ENCODE measurements at regions not wholly inside any gene's neighbourhood (a gene's known extent, or its start where the extent isn't known, plus 50 kb on each side); places are given as distances from the start of the nearest gene placed in this dataset.

GRCh38 chr14:101069228-101069549, 165.7 kb upstream of the RTL1 start:
- H3K4me2 ChIP-seq (ENCODE audit: insufficient read depth, low read length) = no peak overlapping the region
- TF ChIP-seq POLR2A (IDR thresholded peaks at IDR 0.05; ENCODE audit: low read depth, low read length) (peak; percentile 28), CTCF (IDR thresholded peaks at IDR 0.05; ENCODE audit: extremely low read depth in 1 of 2, insufficient read depth in 1 of 2, low read depth in 1 of 2, low read length in 2 of 2) (no peak)
- no peaks in the 10 kb centered on the region for H3K27me3 ChIP-seq (ENCODE audit: control insufficient read depth in 2 of 2, insufficient read depth in 2 of 2, low read length in 2 of 2)
- H3K27ac ChIP-seq (ENCODE audit: insufficient read depth, low read depth, low read length) = no peak overlapping the region
- H3K4me3 ChIP-seq (replicated peaks in 1 of 3; ENCODE audit: insufficient read depth in 1 of 3, low read depth in 1 of 3, low read length in 3 of 3) = no peak overlapping the region
- H4K20me1 ChIP-seq (replicated peaks; ENCODE audit: control insufficient read depth, extremely low read depth, insufficient read depth, low read length) = no peaks in the 10 kb centered on the region
- peaks cover 0 to 5% of the 10 kb centered on the region in 2 experiments for H3K36me3 ChIP-seq (ENCODE audit: control insufficient read depth in 2 of 2, extremely low read depth in 1 of 2, insufficient read depth in 2 of 2, low read length in 2 of 2)
- H3K9me1 ChIP-seq (replicated peaks; ENCODE audit: control insufficient read depth, extremely low read depth, insufficient read depth, low read length) = no peaks in the 10 kb centered on the region
- intact Hi-C loops (cut with micrococcal nuclease) (loop anchor here (10.0 kb wide), 1 partner anchor 684 kb away; no protein-coding TSS in a partner anchor), dilution Hi-C loops (cut with MboI; ENCODE audit: extremely low pct_ligation_motif_present, low sequenced_read_pairs) (no loop called here)
- ChIA-PET CTCF (interaction anchor here (1.0 kb wide), 1 partner anchor 170 kb away, joined by 3 read pairs; no protein-coding TSS in a partner anchor), POLR2A (no interaction called here)
- no peaks in the 10 kb centered on the region for H3K79me2 ChIP-seq (ENCODE audit: control insufficient read depth, insufficient read depth, low read length)
- peaks cover 41% of the 10 kb centered on the region for H3K4me1 ChIP-seq (ENCODE audit: control insufficient read depth, extremely low read depth, insufficient read depth, low read length)
- H3K9ac ChIP-seq (replicated peaks; ENCODE audit: extremely low read depth, insufficient read depth, low read length) = no peak overlapping the region
- H2AFZ ChIP-seq (ENCODE audit: low read depth, low read length) = no peak overlapping the region
- FAIRE-seq (peak; percentile 58), DNase-seq (ENCODE audit: low read depth, low spot score) (peak; percentile 44)
- BruUV-seq (replicated peaks) = no TSS peak
- no peaks in the 10 kb centered on the region for H3K9me3 ChIP-seq (replicated peaks; ENCODE audit: control insufficient read depth, insufficient read depth, low read length)

DNA sequence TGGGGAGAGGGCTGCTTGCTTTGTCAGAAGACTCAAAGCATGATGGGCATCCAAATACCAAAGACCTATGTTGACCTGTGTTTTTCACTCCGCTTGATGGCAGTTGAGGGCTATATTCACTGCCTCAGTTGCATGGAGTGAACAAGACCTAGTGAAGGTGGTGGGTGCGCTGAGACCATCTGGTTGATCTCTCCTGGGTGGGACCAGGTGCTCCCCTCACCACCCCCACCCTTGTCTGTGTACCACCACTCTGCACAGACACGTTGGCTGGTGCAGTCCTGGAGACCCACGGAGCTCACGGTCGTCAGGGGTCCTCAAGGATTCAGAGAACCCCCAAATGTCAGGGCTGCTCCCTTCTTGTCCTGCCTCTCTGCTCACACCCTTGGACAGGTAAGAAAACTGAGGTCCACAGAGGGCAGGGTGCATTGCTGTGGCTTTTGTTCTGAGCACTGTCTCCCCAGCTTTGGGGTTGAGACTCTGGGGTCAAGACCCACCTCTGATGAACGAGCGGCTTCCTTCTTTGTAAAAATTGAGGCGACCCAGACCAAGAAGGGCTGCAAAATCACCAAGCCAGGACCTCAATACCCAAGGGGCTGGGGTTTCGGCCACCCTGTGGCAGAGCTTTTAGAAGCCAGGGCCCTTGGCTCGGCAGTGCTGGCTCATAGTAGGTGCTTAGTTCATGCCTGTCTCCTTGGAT, 166.3 kb upstream of the RTL1 start:
- dilution Hi-C loops (cut with MboI; ENCODE audit: extremely low pct_ligation_motif_present, low sequenced_read_pairs) = no loop called here
- BruUV-seq (replicated peaks) = no TSS peak
- Histone ChIP-seq H2AFZ (ENCODE audit: low read depth, low read length) (no peak overlapping the region), H3K79me2 (ENCODE audit: control insufficient read depth, insufficient read depth, low read length) (no peaks in the 10 kb centered on the region), H3K9ac (replicated peaks; ENCODE audit: extremely low read depth, insufficient read depth, low read length) (no peak overlapping the region), H3K4me1 (ENCODE audit: control insufficient read depth, extremely low read depth, insufficient read depth, low read length) (peaks cover 45% of the 10 kb centered on the region), H3K9me3 (replicated peaks; ENCODE audit: control insufficient read depth, insufficient read depth, low read length) (no peaks in the 10 kb centered on the region), H4K20me1 (replicated peaks; ENCODE audit: control insufficient read depth, extremely low read depth, insufficient read depth, low read length) (no peaks in the 10 kb centered on the region), H3K4me3 (replicated peaks in 1 of 3; ENCODE audit: insufficient read depth in 1 of 3, low read depth in 1 of 3, low read length in 3 of 3) (no peak overlapping the region), H3K9me1 (replicated peaks; ENCODE audit: control insufficient read depth, extremely low read depth, insufficient read depth, low read length) (no peaks in the 10 kb centered on the region), H3K4me2 (ENCODE audit: insufficient read depth, low read length) (no peak overlapping the region), H3K27ac (ENCODE audit: insufficient read depth, low read depth, low read length) (no peak overlapping the region), H3K27me3 (ENCODE audit: control insufficient read depth in 2 of 2, insufficient read depth in 2 of 2, low read length in 2 of 2) (no peaks in the 10 kb centered on the region), H3K36me3 (ENCODE audit: control insufficient read depth in 2 of 2, extremely low read depth in 1 of 2, insufficient read depth in 2 of 2, low read length in 2 of 2) (peaks cover 0 to 2% of the 10 kb centered on the region in 2 experiments)
- TF ChIP-seq CTCF (IDR thresholded peaks at IDR 0.05; ENCODE audit: extremely low read depth in 1 of 2, insufficient read depth in 1 of 2, low read depth in 1 of 2, low read length in 2 of 2) (no peak), POLR2AphosphoS5 (IDR thresholded peaks at IDR 0.05; ENCODE audit: insufficient read depth, low read depth, low read length) (no peak), EZH2 (IDR thresholded peaks at IDR 0.05; ENCODE audit: borderline replicate concordance, low read depth, low read length, severe bottlenecking) (no peak), MYC (IDR thresholded peaks at IDR 0.05; ENCODE audit: low read depth, low read length) (no peak), MAX (IDR thresholded peaks at IDR 0.05; ENCODE audit: insufficient read depth, insufficient read length) (no peak), POLR2A (IDR thresholded peaks at IDR 0.05; ENCODE audit: low read depth, low read length) (no peak), JUN (IDR thresholded peaks at IDR 0.05; ENCODE audit: borderline replicate concordance, insufficient read depth, insufficient read length, low read depth) (no peak), FOS (IDR thresholded peaks at IDR 0.05; ENCODE audit: borderline replicate concordance, insufficient read depth, low read length) (no peak), GATA2 (IDR thresholded peaks at IDR 0.05; ENCODE audit: insufficient read depth, insufficient read length, low read depth, low read length) (no peak)
- ChIA-PET CTCF (interaction anchor here (1.0 kb wide), 1 partner anchor 170 kb away, joined by 3 read pairs; no protein-coding TSS in a partner anchor), POLR2A (no interaction called here)
- FAIRE-seq = no peak
- DNase-seq (ENCODE audit: low read depth, low spot score) = no peak
- intact Hi-C loops (cut with micrococcal nuclease) = loop anchor here (5.0 to 10.0 kb wide), 4 partner anchors 168 to 685 kb away; partner anchors contain the start of gene RTL1

All from endothelial cell of umbilical vein (primary cell).